ENCODE measurements at regions not wholly inside any gene's neighbourhood (a gene's known extent, or its start where the extent isn't known, plus 50 kb on each side); places are given as distances from the start of the nearest gene placed in this dataset.
"Not testable (repeated sequence)": the region's sequence is repeated elsewhere in the genome, so short reads cannot be mapped to it uniquely, and the experiment has no call there.

DNA sequence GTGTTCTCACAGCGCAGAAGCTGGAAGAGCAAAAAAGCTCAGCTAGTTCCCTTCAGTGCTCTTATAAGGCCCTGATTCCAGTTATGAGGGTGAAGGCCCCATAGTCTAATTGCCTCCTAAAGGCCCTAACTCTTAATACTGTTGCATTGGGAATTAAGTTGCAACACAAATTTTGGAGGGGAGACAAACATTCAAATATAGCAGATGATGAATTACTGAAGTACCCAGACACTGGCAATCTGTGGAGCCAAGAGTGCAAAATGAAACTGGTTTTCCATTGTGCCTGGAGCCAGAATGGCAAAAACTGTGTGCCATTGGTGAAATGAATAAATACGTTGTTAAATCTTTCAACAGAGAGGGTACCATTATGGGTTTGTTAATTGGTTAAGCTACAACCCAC is 356.0 kb downstream of the PPARGC1A start:
- DNase-seq (ENCODE audit: low read depth in 2 of 2), result no peak

- DNase-seq (ENCODE audit: low read depth in 2 of 2), result no peak
Observed at GRCh38 chr4:23516716-23517115, 373.1 kb downstream of the PPARGC1A start.

DNA sequence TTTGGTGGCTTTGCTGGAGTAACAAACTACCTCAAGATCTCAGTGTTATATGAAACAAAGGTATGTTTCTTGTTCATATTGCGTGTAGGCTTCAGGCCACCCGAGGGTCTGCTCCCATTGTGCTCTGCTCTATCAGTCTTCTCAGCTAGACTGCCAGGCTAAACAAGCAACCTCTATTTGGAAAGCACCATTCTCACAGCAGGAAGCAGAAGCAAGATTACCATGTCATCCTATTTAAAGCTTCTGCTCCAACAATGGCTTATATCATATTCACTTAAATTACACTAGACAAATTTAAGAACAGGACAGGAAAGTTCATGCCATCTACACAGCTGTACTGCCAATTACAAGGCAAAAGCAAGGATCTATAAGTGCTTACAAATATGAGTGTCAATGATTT is 385.8 kb downstream of the PPARGC1A start:
- DNase-seq (ENCODE audit: low read depth in 2 of 2), result no peak

DNA sequence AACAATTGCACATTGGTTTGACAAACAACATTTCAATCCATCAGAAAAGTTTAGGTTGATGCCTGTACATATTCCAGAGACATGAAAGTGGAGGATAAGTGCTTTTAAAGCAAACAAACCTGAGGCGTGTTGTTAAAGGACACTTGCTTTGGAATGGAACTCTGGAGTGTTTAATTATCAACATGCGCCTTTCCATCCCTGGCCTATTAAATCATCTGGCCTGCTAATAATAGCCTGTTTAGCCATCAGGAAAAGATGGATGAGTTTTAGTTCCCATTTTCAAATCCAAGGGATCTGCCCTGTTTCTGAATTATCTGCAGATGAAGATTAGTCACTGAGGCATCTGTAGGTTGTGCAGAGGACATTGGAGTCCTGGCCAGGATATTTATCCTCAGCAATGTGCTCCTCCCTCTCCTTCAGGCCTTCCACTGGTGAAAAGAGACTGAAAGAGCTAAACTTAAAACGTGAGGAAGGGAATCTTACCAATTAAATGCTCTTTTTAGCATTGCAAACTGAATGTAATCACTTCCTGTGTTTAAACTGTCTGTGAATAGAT is 388.9 kb downstream of the PPARGC1A start:
- no peak for DNase-seq (ENCODE audit: low read depth in 2 of 2)

GRCh38 chr4:23485801-23486200 is 404.0 kb downstream of the PPARGC1A start:
- DNase-seq (ENCODE audit: low read depth in 2 of 2), result no peak

DNA sequence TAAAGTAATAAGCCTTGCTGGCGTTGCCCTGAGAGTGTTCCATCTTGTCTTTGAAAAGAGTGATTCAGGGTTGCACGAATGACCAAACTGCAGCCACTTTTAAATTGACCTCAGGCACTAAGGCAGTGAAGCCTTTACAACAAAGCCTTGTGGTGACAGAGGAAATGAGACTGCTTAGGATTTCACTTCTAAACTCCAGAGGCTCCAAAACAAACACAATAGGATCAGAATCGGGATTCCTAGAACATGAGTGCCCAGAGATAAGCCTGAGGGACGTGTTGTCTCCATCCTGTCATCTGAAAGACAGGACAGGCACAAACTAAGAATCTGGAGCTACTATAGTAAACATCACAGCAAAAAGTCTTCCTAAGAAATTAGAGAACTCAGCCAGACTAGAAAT is 405.2 kb downstream of the PPARGC1A start:
- DNase-seq (ENCODE audit: low read depth in 2 of 2), result no peak

- DNase-seq (ENCODE audit: low read depth in 2 of 2), result no peak
Observed at GRCh38 chr4:23483320-23483960, 406.4 kb downstream of the PPARGC1A start.

- no peak for DNase-seq (ENCODE audit: low read depth in 2 of 2)
Observed at GRCh38 chr4:23481566-23481965, 408.3 kb downstream of the PPARGC1A start.

- DNase-seq (ENCODE audit: low read depth in 2 of 2), result no peak
Observed at GRCh38 chr4:23477905-23478304, 411.9 kb downstream of the PPARGC1A start.

DNA sequence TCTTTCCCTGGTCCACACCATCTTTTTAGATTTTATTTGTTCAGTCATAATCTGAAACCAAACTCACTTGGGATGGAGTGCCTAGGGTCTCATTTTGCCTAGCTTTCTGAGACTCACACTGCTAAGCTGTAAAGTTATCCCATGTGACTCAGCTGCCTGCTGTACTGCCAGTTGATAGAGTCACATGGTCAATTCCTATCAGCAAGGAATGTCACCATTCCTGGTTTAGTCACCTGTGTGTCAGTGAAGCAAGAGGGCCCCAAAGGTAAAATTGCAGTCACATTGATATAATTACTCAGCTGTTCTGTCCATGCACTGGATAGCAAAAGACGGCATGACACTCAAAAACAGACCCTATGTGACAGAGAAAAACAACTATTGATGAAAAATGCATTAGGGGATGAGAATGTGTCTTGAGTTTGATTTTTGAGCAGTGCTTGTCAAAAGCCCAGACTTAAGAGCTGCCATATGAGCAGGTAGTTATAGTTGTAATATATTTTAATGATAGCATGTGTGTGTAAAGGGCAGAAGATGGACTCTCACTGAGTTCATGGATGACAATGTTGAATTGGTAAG is 413.2 kb downstream of the PPARGC1A start:
- DNase-seq (ENCODE audit: low read depth in 2 of 2), result no peak

GRCh38 chr4:23463071-23463470 is 426.8 kb downstream of the PPARGC1A start:
- DNase-seq (ENCODE audit: low read depth in 2 of 2), result no peak

- no peak for DNase-seq (ENCODE audit: low read depth in 2 of 2)
Observed at GRCh38 chr4:23458054-23458453, 431.8 kb downstream of the PPARGC1A start.

GRCh38 chr4:23456864-23457263 is 433.0 kb downstream of the PPARGC1A start:
- DNase-seq (ENCODE audit: low read depth in 2 of 2), result no peak

DNA sequence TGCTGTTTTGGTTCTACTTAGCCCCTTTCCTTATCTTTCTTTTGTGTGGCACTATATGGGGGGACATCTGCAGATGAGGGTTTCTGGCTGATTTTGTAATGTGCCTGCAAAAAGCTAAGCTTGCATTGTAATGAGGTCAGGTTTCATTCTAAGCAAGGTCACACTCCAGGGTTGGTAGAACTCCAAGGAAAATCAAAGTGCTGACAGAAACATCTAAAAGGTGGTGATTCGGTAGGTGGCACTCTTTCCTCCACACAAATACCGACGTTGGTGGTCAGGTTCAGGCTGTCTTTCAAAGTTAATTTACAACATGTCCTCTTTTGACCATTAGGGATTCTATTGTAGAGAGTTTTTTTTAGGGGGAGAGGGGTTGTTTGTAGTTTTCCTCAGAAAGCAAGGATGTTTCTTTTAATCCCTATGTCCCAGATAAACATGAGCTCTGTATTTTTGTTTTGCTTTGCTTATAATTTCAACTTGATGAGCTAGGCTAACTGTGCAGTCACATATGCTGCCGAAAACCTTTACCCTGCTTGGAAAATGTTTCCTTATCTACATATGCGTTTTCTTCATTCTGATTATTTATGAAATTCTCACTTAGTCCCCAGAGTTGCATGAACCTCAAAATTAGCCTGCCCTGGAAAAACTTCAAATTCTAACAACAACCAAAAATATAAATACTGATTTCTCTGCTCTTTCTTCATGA is 434.2 kb downstream of the PPARGC1A start:
- no peak for DNase-seq (ENCODE audit: low read depth in 2 of 2)

DNA sequence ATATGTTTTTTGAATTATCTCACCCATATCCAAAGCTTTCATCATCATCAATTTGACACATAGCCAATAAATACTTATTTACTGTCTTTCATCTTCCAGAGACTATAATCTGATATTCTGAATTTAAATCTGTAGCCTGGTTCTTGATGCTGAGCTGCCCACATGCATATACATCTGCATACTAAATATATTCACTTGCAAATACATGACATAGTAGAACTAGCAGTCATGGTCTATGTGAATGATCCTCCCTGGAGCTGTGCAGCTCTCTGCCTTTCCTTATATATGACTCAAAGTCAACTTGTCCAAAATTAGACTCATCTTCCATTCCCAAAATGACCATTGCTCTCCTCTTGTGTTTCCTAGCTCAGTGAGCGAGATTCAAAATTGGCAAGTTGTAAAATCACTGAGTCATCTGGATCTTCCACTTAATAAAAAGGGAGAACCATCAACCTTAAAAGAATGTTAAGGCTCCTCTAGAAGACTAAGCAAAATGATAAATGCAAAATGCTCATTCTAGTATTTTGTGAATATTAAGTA is 448.2 kb downstream of the PPARGC1A start:
- DNase-seq (ENCODE audit: low read depth in 2 of 2), result no peak

DNA sequence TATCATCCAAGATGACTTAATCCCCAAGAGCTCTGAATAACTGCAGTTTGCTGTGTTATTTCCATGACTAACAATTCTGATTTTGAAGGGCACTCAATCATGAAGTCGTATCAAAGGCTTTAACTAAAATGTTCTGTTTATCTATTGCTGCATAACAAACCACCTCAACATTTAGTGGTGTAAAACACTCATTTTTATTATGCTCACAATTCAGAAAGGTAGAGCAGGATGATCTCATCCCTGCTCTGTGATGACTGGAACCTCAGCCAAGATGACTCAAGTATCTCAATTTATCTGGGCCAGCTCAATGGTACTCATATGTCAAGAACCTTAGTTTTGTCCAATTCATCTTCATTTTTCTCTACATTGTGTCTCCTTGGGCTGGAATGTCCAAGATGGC is 451.1 kb downstream of the PPARGC1A start:
- no peak for DNase-seq (ENCODE audit: low read depth in 2 of 2)

DNA sequence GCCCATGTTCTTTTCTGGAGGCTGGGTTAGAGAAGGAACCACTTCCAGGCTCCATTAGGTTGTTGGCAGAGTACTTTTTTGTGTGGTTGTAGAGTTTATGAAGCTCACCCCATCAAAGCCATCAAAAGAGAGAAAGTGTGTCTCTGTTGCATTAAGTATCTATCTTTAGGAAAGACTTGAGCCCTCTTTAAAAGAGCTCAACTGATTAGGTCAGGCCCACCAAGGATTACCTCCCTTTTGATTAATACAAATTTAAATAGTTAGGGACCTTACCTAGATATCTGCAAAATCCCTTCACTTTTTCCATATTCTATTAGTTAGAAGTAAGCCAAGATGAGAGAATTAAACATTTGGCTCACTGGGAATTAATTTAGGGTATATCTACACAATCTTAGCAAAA is 460.4 kb downstream of the PPARGC1A start:
- DNase-seq (ENCODE audit: low read depth in 2 of 2), result no peak

DNA sequence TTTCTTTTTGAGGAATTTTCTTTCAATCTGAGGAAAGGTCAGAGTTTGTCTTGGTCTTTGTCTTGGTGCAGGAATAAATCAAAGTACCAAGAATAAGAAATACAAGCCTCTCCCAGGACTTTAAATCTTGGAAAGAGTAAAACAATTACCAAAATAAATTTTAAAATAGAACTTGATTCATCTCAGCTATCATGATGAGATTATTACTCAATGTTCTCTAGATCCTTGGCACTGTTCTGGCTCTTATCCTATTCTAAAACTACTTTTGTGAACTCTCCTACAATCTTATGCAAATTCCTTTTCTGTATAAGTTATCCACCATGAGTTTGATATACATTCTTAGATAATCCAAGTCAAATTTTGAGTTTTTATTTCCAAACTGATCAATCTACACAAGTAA is 464.3 kb downstream of the PPARGC1A start:
- no peak for DNase-seq (ENCODE audit: low read depth in 2 of 2)

DNA sequence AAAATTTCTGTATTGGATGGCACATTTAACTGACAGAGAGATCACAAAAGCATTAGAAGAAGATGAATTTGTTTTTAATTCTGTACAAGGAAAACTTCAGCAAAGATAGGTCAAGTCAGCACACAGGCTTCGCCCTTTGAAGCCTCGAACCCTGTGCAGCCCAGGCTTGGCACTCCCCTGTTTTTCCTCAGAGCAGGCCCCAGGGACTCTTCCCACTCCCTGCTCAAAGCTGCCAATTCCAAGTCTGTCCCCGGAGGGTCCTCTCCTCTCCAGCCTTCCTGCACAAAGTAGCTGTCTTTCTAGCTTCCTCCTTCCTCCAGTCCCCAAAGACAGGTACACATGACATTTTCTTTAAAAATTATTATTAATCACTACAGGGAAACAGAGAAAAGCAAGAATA is 466.3 kb downstream of the PPARGC1A start:
- DNase-seq (ENCODE audit: low read depth in 2 of 2), result no peak

GRCh38 chr4:23422878-23423277 is 467.0 kb downstream of the PPARGC1A start:
- DNase-seq (ENCODE audit: low read depth in 2 of 2), result no peak

- no peak for DNase-seq (ENCODE audit: low read depth in 2 of 2)
Observed at GRCh38 chr4:23413631-23414030, 476.2 kb downstream of the PPARGC1A start.

DNA sequence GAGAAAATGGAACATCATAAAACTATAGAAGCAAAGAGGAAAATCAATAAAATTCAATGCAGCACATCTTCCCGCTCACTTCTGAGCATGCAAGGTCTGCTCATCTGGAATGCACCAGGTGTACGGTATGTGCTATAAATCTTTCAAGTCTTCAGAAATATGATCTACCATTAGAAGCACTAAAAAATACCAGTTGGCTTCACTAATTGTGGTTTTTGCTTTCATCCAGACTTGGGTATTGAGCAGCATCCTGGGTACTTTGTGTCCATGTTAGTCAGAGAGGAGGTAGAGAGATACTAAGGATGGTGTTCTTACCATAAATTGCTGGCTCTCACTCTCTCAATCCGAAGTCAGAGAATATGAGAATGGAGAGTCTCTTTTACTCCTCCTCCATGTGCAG is 477.1 kb downstream of the PPARGC1A start:
- no peak for DNase-seq (ENCODE audit: low read depth in 2 of 2)

- DNase-seq (ENCODE audit: low read depth in 2 of 2), result not testable (repeated sequence)
Observed at GRCh38 chr4:23408913-23409312, 480.9 kb downstream of the PPARGC1A start.

All from activated CD8-positive, alpha-beta memory T cell treated with anti-CD3 and anti-CD28 coated beads for 4 hours (primary cell).